NCI-H2227 (cell line): ENCODE measurements at regions not wholly inside any gene's neighbourhood (a gene's known extent, or its start where the extent isn't known, plus 50 kb on each side); places are given as distances from the start of the nearest gene placed in this dataset.

Source experiments
- DNase-seq: peaks from one replicate; lab custom pipeline; 2025; ENCODE audit not compliant: unreplicated experiment; lab: John Stamatoyannopoulos, UW

GRCh38 chr9:90420768-90421513 is 221.7 kb downstream of the DIRAS2 start:
- DNase-seq = no peak

GRCh38 chr9:90421786-90422185 is 220.8 kb downstream of the DIRAS2 start:
- no peak for DNase-seq

GRCh38 chr9:90423661-90424193 is 218.9 kb downstream of the DIRAS2 start:
- no peak for DNase-seq

GRCh38 chr9:90428517-90428916 is 214.1 kb downstream of the DIRAS2 start:
- DNase-seq = no peak

DNA sequence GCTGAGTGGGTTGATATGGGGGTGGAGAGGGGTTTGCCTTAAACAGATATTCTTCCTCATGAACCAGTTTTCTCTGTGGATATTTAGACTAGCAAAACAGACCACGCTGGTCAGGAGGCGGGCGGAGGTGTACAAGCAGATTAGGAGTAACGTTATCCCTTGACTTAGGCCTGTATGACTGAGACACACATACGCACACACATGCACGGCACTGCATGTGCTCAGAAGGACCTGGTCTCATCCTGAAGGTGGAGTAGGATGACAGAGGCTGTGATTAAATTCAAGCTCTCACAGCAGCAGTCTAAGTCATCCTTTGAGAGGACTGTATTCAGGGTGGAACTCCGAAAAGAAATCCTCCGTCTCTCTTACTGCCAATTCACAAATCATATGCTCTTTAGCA is 209.7 kb downstream of the DIRAS2 start:
- DNase-seq = peak; percentile 48

- peak; percentile 71 for DNase-seq
Observed at GRCh38 chr9:90433398-90433941, 209.2 kb downstream of the DIRAS2 start.

DNA sequence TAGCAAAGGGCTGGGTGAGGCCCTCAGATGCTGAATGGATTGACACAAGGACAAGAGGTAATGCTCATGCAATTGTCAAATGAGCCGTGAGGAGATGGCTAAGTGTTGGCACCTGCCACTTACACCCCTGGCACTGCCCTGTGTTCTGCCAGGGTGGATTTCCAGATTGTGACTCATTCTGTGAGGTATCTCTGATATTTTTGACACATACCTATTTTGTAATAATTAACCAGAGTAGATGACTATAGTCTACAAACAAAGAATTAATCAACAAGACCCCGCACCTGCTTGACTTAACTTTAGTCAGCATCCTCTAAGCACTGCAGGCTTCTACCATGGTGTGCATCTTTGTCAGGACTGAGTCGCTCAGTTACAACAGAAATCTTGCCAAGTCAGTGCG is 200.8 kb downstream of the DIRAS2 start:
- DNase-seq = no peak

GRCh38 chr9:90442723-90443122 is 199.9 kb downstream of the DIRAS2 start:
- DNase-seq = no peak

GRCh38 chr9:90444609-90445204 is 197.9 kb downstream of the DIRAS2 start:
- DNase-seq = no peak

- no peak for DNase-seq
Observed at GRCh38 chr9:90445391-90445790, 197.2 kb downstream of the DIRAS2 start.

DNA sequence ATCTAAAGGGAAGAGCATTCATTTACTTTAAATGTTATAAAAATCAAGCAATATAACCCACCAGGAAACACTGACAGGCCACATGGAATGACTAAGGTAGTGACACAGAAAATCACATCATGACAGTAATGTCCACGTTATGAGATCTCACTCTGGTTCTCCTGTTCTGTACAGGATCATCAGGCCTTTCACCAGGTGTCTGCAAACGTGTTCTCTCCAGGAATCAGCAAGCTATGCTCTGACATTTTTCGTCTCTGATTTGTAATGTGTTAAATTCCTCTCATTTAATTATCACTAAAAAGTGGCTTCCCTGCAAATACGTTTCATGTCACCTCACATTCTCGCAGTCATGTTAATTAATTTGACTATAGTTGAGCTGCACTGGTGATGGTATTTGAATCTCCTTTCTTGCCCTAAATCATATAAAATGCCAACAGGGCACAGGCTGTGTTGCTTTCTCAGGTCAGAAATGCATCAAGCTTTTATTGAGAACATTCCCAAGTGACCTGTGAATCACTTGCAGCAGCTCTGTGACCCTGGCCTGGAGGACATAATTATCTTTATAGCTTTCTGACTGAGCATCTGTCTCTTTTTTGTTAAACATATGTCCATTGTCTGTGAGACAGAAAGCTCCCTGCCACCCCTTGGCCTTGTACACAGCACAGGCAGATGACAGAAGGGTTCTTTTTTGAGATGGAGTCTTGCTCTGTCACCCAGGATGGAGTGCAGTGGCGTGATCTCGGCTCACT is 196.2 kb downstream of the DIRAS2 start:
- no peak for DNase-seq

- DNase-seq = no peak
Observed at GRCh38 chr9:90447773-90448172, 194.9 kb downstream of the DIRAS2 start.

- no peak for DNase-seq
Observed at GRCh38 chr9:90449213-90449925, 193.3 kb downstream of the DIRAS2 start.

DNA sequence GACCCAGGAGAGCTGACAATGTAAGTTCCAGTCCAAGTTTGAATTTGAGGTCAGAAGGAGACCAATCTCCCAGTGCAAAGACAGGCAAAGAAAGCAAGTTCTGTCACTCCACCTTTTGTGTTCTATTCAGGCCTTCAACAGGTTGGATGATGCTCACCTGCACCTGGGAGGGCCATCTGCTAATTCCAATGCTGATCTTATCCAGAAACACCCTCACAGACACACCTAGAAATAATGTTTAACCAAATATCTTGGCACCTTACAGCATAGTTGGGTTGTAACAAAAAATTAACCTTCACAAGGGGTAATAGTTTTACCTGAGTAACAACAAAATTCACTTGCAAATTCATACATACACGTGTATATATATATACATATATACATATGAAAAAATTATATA is 190.8 kb downstream of the DIRAS2 start:
- no peak for DNase-seq

GRCh38 chr9:90455316-90455715 is 187.3 kb downstream of the DIRAS2 start:
- DNase-seq = no peak

DNA sequence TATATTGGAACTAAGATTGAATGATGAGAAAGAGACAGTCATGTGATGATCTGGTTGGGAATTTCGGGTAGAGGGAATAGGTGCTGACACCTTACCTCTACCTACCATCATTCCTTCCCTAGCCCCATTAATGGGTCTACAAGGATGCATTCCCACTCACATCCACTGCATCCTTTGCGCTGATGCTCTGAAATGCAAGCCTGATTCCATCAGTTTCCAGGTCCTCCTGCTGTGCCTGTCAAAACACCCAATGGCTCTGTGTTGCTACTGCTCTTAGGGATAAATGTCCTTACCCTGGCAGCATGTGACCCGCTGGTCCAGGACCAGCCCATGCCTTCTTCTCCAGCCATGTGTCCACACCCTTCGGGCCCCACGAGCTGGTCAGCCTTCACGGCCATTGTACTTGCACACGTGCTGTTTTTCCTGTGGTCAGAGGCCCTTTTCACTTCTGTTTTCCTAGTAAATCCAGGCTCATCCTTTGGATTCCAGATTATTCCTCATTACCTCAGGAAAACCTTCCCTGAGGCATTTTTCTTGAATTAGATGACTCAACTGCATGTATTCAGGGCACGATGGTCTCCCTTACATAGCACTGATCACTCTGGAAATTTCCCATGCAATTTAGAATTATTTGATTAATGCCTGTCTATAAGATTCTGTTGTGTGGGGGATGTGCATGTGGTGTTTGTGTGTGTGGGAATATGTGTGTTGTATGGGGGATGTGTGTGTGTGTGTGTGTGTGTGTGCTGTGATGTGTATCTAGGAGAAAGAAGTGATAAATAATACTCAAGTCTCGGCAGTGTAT is 185.0 kb downstream of the DIRAS2 start:
- no peak for DNase-seq

DNA sequence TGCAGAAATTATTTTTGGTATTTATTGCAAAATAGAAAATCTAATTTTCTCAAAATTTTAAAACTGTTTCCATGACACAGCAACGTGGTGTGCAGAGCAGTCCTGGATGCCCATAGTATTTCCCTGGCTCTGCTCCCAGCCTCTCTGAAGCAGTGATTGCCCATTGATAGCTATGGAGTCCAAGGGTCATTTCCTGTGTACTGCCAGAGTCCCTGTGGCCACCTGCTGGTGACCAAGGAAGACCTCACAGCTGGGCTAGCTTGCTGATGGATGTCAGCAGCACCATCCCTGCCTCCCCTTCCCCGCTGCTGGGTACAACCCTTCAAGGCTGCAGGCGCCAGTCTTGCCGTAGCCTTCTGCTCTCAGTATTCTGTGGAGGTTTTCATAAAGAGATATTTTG is 184.1 kb downstream of the DIRAS2 start:
- DNase-seq = no peak

GRCh38 chr9:90459321-90459720 is 183.3 kb downstream of the DIRAS2 start:
- no peak for DNase-seq

DNA sequence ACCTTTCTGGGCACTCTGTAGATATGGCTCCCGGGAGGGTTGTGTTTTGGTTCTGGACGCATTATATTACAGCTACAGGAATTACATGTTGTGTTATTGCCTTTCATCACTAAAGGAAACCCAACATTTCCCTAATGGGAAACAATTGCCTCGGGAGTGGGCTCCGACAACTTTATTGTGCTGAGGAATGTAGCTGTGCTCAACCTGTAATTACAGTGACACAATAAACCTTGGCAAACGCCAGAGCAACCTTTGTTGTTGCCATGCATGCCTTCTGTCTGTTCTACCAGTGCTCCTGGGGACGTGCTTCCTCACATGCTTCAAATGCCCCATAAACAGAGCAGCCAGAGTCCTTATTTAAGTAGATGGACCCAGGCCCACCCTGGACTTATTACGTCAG is 182.4 kb downstream of the DIRAS2 start:
- DNase-seq = peak; percentile 82

GRCh38 chr9:90464978-90465377 is 177.6 kb downstream of the DIRAS2 start:
- no peak for DNase-seq
